ENCODE measurements at regions not wholly inside any gene's neighbourhood (a gene's known extent, or its start where the extent isn't known, plus 50 kb on each side); places are given as distances from the start of the nearest gene placed in this dataset.
"Not testable (repeated sequence)": the region's sequence is repeated elsewhere in the genome, so short reads cannot be mapped to it uniquely, and the experiment has no call there.

DNA sequence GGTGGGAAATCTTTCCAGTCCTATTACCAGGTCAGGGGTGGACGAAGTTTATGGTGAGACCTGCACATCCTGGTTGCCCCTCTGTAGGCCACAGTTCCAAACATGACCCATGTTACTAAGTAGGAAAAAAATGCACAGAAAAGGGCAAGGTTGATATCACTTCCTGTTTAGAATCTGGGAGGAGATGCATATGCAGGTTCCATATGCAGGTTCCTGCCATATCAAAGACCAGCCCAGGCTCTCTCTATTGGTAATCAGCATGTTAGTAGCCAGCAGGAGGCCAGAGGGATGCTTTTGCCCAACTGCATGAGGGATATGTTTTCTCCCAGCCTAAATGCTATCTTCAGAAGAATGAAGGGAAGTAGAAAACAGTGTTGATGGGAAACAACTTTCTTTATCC is 657.2 kb downstream of the ANKRD50 start:
- Mint-ChIP-seq H3K9me3 (no peaks in the 10 kb centered on the region), H3K27me3 (no peaks in the 10 kb centered on the region), H3K4me1 (no peaks in the 10 kb centered on the region), H3K4me3 (no peak overlapping the region), H3K27ac (no peak overlapping the region), H3K36me3 (ENCODE audit: low read depth) (no peaks in the 10 kb centered on the region)
- ChIA-PET CTCF (no interaction called here), POLR2A (no interaction called here)
- no peak for DNase-seq

DNA sequence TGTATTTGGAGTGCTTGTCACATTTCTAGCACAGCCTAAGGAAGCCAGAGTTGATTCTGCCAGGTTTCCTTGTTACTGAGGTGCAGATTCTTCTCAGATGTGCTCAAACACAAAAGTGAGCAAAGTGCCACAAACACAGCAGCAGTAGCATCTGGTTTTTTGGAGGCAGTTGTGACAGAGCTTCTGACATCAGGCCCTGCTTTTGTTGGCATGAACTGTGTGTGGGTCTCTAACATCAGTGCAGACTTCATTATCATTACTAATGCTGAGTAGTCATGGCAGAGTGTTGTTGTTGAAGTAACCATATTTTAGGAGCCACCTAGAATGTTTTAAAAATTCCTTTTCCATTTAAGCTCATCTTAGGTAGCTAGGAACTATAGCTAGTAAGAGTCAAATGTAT is 656.6 kb downstream of the ANKRD50 start:
- H3K27me3 Mint-ChIP-seq: no peaks in the 10 kb centered on the region
- DNase-seq: no peak
- CTCF ChIA-PET: no interaction called here
- POLR2A ChIA-PET: no interaction called here
- H3K4me1 Mint-ChIP-seq: no peaks in the 10 kb centered on the region
- H3K36me3 Mint-ChIP-seq (ENCODE audit: low read depth): no peaks in the 10 kb centered on the region
- no peak overlapping the region for H3K27ac Mint-ChIP-seq
- no peaks in the 10 kb centered on the region for H3K9me3 Mint-ChIP-seq
- no peak overlapping the region for H3K4me3 Mint-ChIP-seq

DNA sequence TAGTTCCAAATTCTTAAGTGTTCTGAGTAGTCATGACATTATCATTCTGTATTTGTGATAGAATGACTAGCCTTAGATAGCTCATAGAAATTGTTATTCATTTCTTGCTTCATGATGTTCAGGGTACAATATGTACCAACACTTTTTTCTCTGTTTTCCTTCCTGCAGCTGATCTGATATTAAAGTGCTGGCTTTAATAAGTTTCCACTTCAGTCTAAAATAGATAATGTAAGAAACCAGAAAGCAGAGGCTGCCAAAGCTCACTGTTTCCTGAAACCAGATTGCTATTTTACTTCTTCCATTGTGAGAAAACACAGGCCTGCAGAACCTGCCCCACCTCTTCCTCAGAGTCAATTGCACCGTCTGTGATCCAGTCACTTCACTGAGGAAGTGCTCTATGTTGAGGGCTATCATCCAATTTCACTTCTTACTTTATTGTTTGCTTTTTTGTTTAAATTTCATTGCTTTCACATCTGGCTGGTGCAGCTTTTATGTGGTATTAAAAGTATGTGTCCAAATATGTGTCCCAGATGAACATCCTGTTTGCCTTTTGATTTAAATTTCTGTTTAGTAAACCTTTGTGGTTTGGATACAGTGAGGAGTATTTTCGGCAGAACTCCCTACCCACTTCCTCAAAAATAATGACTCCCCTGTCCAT is 652.1 kb downstream of the ANKRD50 start:
- no peaks in the 10 kb centered on the region for H3K36me3 Mint-ChIP-seq (ENCODE audit: low read depth)
- no peak overlapping the region for H3K4me3 Mint-ChIP-seq
- no peaks in the 10 kb centered on the region for H3K9me3 Mint-ChIP-seq

DNA sequence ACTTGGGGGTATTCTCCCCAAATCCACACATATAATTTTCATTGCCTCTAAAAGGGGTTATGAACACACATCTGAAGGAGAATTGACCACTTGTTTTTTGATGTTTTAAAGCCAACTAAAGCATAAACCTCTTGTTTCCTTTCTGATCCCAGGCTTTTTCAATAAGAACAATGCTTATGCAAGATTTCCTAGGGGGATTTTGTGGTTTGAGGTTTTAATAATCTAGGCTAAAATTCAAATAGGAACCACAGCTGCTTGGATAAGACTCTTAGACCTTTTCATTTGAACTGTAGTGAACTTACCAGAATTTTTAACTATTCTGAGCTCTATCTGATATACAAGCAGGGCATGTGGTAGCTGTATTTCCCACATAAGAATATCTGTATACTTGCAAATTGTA is 651.1 kb downstream of the ANKRD50 start:
- H3K9me3 Mint-ChIP-seq: no peaks in the 10 kb centered on the region
- no peak for DNase-seq
- no peaks in the 10 kb centered on the region for H3K4me1 Mint-ChIP-seq
- no peaks in the 10 kb centered on the region for H3K27me3 Mint-ChIP-seq
- ChIA-PET CTCF (no interaction called here), POLR2A (no interaction called here)
- H3K36me3 Mint-ChIP-seq (ENCODE audit: low read depth): no peaks in the 10 kb centered on the region
- no peak overlapping the region for H3K27ac Mint-ChIP-seq
- H3K4me3 Mint-ChIP-seq: no peak overlapping the region

More for the DNA sequence above, 652.1 kb downstream of the ANKRD50 start:
- DNase-seq: no peak
- Mint-ChIP-seq H3K27me3 (no peaks in the 10 kb centered on the region), H3K27ac (no peak overlapping the region), H3K4me1 (no peaks in the 10 kb centered on the region)
- CTCF ChIA-PET: no interaction called here
- POLR2A ChIA-PET: no interaction called here

DNA sequence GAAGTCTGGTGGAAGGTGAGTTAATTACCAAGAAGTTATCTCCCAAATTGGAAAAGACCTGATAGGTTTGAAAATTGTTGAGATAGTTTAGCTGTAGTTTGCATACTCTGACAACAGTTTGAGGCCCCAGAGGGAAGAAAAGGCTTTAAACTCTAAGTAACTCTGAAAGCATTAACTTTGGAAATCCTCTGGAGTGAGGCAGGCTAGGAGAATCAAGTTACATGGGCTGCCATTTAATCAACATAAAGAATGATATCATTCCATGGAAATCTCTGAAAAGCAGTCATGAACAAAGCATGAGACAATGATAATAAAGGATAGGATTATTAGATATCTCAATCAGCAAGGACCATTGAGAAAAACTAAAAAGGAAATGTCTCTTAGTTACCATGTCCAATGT is 647.1 kb downstream of the ANKRD50 start:
- H3K36me3 Mint-ChIP-seq (ENCODE audit: low read depth): no peaks in the 10 kb centered on the region
- CTCF ChIA-PET: no interaction called here

DNA sequence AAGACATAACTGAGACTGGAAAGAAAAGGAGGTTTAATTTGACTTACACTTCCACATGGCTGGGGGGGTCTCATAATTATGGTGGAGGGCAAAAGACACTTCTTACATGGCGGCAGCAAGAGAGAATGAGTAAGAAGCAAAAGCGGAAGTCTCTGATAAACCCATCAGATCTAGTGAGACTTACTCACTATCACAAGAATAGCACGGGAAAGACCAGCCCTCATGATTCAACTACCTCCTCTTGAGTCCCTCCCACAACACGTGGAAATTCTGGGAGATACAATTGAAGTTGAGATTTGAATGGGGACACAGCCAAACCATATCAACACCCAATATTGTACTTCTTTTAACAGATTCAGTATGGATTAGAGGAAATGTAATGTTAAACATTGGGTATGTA is 646.6 kb downstream of the ANKRD50 start:
- POLR2A ChIA-PET: no interaction called here

More for the DNA sequence above, 647.1 kb downstream of the ANKRD50 start:
- POLR2A ChIA-PET: no interaction called here
- H3K4me1 Mint-ChIP-seq: no peaks in the 10 kb centered on the region
- H3K9me3 Mint-ChIP-seq: peaks cover 4% of the 10 kb centered on the region
- no peak overlapping the region for H3K27ac Mint-ChIP-seq
- H3K27me3 Mint-ChIP-seq: no peaks in the 10 kb centered on the region
- H3K4me3 Mint-ChIP-seq: no peak overlapping the region
- DNase-seq: no peak

DNA sequence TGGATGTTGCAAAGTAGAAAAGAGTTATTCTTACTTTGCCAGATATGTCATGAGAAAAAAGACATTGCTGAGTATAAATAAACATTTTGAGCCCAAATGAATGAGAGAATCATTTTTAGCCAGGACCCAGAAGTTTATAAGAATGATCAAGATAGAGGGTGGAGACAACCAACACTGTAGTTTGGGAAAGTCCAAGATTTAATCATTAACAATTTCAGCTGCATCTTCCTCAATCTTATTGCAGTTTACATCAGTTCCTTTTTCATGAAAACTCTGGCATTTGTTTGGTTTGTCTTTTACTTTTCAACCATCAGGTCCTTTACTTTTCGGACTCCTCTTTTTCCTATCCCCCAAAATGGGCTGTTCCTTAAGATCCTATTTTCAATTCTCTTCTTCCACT is 645.9 kb downstream of the ANKRD50 start:
- Mint-ChIP-seq H3K4me1 (no peaks in the 10 kb centered on the region), H3K27me3 (no peaks in the 10 kb centered on the region), H3K9me3 (peaks cover 13% of the 10 kb centered on the region), H3K4me3 (no peak overlapping the region), H3K27ac (no peak overlapping the region), H3K36me3 (ENCODE audit: low read depth) (no peaks in the 10 kb centered on the region)
- ChIA-PET POLR2A (no interaction called here), CTCF (no interaction called here)
- DNase-seq: no peak

More for the DNA sequence above, 646.6 kb downstream of the ANKRD50 start:
- CTCF ChIA-PET: no interaction called here
- no peak for DNase-seq
- Mint-ChIP-seq H3K27ac (no peak overlapping the region), H3K4me1 (no peaks in the 10 kb centered on the region), H3K4me3 (no peak overlapping the region), H3K9me3 (peaks cover 9% of the 10 kb centered on the region), H3K27me3 (no peaks in the 10 kb centered on the region), H3K36me3 (ENCODE audit: low read depth) (no peaks in the 10 kb centered on the region)

DNA sequence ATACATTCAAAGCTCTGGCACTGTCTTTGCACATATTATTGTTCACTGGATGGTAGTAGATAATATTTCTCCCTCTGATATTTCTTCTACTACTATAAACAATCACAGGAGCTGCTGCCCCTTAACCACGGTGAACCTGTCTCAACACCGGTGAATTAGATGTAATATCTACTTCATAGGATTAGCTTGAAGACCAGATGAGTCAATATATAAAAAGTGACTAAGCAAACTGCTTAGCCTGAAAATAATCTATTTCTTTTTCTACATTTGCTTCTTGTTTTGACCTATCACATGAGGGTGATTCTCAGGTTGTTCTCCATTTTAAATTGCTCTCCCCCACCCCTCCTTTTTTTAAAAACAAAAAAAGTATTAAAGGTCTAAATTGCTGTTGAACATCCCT is 645.5 kb downstream of the ANKRD50 start:
- no peak overlapping the region for H3K27ac Mint-ChIP-seq
- POLR2A ChIA-PET: no interaction called here
- CTCF ChIA-PET: no interaction called here
- peaks cover 16% of the 10 kb centered on the region for H3K9me3 Mint-ChIP-seq
- H3K4me1 Mint-ChIP-seq: no peaks in the 10 kb centered on the region
- no peaks in the 10 kb centered on the region for H3K27me3 Mint-ChIP-seq
- H3K4me3 Mint-ChIP-seq: no peak overlapping the region
- no peak for DNase-seq
- no peaks in the 10 kb centered on the region for H3K36me3 Mint-ChIP-seq (ENCODE audit: low read depth)

DNA sequence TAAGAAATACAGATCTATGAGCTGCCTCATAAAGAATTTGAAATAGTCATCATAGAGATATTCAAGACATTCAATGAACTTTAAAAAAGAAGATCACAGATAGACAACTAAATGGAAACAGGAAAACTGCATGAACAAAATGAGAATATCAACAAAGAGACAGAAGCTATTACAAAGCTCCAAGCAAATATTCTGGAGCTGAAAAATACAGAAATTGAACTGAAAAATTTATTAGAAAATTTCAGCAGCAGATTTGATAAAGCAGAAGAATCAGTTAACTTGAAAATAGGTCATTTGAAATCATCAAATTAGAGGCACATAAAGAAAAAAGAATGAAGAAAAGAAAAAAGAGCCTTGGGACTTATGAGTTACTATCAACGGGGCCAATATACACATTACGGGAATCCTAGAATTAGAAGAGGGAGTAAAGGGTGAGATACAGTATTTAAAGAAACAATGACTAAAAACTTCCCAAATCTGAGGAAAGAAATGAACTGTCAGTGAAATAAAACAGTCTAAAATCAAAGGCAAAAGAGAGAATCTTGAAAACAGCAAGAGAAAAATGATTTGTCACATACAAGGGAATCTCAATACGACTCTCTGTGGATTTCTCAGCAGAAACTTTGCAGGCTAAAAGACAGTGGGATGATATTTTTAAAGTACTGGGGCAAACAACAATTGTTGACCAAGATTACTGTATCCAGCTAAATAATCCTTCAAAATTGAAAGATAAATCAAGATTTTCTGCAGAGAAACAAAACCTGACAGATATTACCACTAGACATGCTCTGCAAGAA is 641.6 kb downstream of the ANKRD50 start:
- Mint-ChIP-seq H3K9me3 (peaks cover 16% of the 10 kb centered on the region), H3K4me1 (no peaks in the 10 kb centered on the region), H3K27ac (no peak overlapping the region), H3K36me3 (ENCODE audit: low read depth) (no peaks in the 10 kb centered on the region), H3K27me3 (no peaks in the 10 kb centered on the region), H3K4me3 (no peak overlapping the region)
- DNase-seq: no peak
- CTCF ChIA-PET: no interaction called here
- POLR2A ChIA-PET: no interaction called here

DNA sequence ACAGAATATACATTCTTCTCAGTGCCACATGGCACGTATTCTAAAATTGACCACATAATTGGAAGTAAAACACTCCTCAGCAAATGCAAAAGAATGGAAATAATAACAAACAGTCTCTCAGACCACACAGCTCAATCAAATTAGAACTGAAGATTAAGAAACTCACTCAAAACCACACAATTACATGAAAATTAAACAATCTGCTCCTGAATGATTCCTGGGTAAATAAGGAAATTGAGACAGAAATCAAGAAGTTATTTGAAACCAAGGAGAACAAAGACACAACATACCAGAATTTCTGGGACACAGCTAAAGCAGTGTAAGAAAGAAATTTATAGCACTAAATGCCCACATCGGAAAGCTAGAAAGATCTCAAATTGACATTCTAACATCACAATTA is 637.3 kb downstream of the ANKRD50 start:
- H3K4me1 Mint-ChIP-seq; CTCF ChIA-PET; DNase-seq; H3K36me3 Mint-ChIP-seq (ENCODE audit: low read depth); H3K4me3 Mint-ChIP-seq; H3K27ac Mint-ChIP-seq; POLR2A ChIA-PET; H3K27me3 Mint-ChIP-seq: not testable (repeated sequence)
- H3K9me3 Mint-ChIP-seq: peaks cover 13% of the 10 kb centered on the region

DNA sequence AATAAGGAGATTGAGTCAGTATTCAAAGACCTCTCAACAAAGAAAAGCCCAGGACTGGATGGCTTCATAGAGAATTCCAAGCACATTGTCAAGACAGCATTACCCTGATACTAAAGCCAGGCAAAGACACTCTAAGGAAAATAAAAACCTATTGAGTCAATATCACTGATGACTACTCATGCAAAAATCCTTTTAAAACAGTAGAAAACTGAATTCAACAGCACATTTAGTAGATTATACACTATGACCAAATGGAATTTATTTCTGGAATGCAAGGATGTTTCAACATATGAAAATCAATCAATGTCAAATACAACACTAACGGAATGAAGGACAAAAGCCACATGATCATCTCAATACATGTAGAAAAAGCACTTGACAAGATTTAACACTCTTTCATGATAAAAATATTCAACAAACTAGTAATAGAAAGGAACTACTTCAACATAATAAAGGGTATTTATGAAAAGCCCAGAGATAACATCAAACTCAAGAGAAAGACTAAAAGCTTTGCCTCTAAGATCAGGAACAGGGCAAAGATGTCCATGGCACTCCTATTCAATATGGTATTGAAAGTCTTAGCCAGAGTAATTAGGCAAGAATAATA is 633.3 kb downstream of the ANKRD50 start:
- H3K9me3 Mint-ChIP-seq: no peaks in the 10 kb centered on the region
- H3K4me3 Mint-ChIP-seq: no peak overlapping the region
- H3K27me3 Mint-ChIP-seq: no peaks in the 10 kb centered on the region
- ChIA-PET CTCF (no interaction called here), POLR2A (no interaction called here)
- H3K4me1 Mint-ChIP-seq: no peaks in the 10 kb centered on the region
- no peak for DNase-seq
- H3K36me3 Mint-ChIP-seq (ENCODE audit: low read depth): no peaks in the 10 kb centered on the region
- H3K27ac Mint-ChIP-seq: no peak overlapping the region

DNA sequence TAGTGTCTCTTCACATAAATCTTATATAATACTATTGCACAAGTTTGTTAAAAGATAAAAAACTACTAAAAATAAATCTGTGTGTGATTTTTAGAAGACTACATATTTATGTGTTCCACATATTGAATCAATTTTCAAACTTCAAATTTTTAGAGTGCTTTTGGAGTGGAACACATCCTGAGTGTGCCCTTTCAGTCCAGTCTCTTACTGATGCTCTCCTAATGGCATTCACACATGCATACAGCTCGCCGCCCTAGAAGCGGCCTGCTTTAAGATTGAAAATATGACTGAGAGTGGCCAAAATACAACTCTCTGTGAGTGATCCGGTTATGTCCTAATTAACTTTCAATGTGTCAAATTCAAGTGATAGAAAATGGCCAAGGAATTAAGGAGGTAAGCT is 628.8 kb downstream of the ANKRD50 start:
- CTCF ChIA-PET: no interaction called here

DNA sequence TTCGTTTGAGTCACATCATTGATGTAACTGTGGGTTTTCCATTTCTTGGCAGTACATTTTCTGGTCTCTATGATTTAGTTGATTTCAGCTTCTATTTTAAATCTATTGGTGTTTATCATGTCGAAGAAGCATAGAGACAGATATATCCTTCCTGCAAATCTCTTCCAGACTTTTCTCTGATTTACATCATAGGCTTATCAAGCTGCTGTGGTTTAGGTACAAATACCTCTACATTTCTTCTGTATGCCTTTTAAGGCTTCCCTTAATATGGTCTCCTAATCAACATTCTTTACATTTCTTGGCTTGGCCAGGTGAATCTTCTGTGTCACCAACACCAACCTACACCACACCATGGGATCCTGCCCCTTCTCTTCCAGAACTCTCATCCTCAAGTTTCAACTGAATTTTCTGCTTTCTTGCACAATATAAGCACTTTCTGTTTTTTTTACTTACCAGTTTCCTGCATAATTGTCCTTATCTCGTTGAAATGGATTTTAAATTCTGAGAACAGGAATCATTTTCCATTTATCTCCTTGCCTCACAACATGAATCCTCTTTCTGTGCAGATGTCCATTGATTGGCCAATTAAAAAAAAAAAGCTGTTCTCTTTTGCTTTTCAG is 626.9 kb downstream of the ANKRD50 start:
- ChIA-PET CTCF (no interaction called here), POLR2A (no interaction called here)
- no peaks in the 10 kb centered on the region for H3K36me3 Mint-ChIP-seq (ENCODE audit: low read depth)

More for the DNA sequence above, 628.8 kb downstream of the ANKRD50 start:
- Mint-ChIP-seq H3K27ac (no peak overlapping the region), H3K36me3 (ENCODE audit: low read depth) (no peaks in the 10 kb centered on the region), H3K4me3 (no peak overlapping the region), H3K9me3 (no peaks in the 10 kb centered on the region), H3K4me1 (no peaks in the 10 kb centered on the region), H3K27me3 (no peaks in the 10 kb centered on the region)
- POLR2A ChIA-PET: no interaction called here
- no peak for DNase-seq

DNA sequence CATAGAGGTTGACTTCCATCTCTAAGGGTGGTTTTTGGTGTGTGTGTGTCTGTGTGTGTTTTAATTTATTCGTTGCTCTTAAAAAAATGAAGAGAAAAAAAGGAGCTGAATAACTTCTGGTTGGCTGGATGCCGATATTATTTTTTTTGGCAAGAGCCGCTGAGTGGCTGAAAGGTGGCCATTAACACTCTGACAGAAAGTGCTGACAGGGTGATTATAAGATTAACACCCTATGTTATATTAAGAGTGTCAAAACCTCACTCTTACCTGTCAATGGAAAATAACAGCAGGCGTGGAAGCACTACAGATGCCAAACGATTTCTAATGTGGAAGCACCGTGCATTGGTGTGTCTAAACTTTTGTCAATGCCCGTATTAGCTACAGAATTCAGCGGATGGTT is 622.5 kb downstream of the ANKRD50 start:
- Mint-ChIP-seq H3K9me3 (no peaks in the 10 kb centered on the region), H3K4me3 (no peak overlapping the region), H3K27me3 (no peaks in the 10 kb centered on the region), H3K27ac (no peak overlapping the region), H3K36me3 (ENCODE audit: low read depth) (no peaks in the 10 kb centered on the region), H3K4me1 (no peaks in the 10 kb centered on the region)
- no peak for DNase-seq
- ChIA-PET CTCF (no interaction called here), POLR2A (no interaction called here)

More for the DNA sequence above, 626.9 kb downstream of the ANKRD50 start:
- DNase-seq: no peak
- Mint-ChIP-seq H3K27ac (no peak overlapping the region), H3K9me3 (no peaks in the 10 kb centered on the region), H3K27me3 (no peaks in the 10 kb centered on the region), H3K4me3 (no peak overlapping the region), H3K4me1 (no peaks in the 10 kb centered on the region)
